ENCODE measurements at regions not wholly inside any gene's neighbourhood (a gene's known extent, or its start where the extent isn't known, plus 50 kb on each side); places are given as distances from the start of the nearest gene placed in this dataset.

DNA sequence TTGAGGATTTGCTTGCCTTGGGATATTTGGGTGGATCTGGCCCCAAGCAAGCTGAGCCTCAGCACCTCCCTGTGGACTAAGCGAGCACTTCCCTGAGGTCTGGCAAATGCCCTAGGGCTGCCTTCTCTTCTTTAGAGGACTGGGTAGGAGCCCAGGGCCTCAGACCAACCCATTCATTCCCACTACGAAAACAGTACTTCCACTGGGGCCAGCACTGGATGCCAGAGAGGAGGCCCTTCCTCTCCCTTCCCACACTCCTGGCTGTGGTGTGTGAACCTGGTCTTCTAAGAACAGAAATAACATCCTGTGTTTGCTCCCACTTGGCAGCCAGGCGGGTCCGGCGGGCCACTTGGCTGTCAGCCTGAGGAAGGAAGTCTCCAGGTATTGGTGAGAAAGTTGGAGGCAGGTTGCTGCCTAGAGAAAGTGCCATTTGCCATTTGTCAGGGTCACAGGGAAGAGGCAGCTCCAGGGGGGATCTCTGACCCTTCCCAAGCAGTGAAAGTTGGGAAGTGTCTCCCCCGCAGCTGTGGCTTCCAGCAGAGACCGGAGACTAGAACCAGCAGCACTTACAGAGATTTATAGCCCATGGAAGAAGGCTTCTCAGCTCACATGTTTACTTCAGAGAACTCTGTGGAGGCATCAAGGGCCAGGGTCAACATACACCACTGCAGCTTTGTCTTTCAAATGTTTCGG, 323.5 kb downstream of the SIPA1L2 start:
- Mint-ChIP-seq H3K4me3 (no peak overlapping the region), H3K27me3 (ENCODE audit: insufficient read depth) (peaks cover 5% of the 10 kb centered on the region), H3K36me3 (ENCODE audit: low read depth) (no peaks in the 10 kb centered on the region), H3K27ac (peak overlapping the region; percentile 14), H3K4me1 (peaks cover 53% of the 10 kb centered on the region), H3K9me3 (no peaks in the 10 kb centered on the region)
- Histone ChIP-seq H3K27ac (ENCODE audit: low read depth, low read length) (no peak overlapping the region), H3K9ac (ENCODE audit: extremely low read depth, low read length, poor library complexity, severe bottlenecking) (no peak overlapping the region), H3K27me3 (ENCODE audit: control insufficient read depth, insufficient read depth, low read length, poor library complexity, severe bottlenecking) (no peaks in the 10 kb centered on the region), H3K4me3 (ENCODE audit: low read length) (no peak overlapping the region), H3K9me3 (ENCODE audit: control insufficient read depth, low read length) (no peaks in the 10 kb centered on the region), H3K4me1 (ENCODE audit: control insufficient read depth, insufficient read depth, low read length) (peaks cover 5% of the 10 kb centered on the region), H3K36me3 (ENCODE audit: control insufficient read depth, insufficient read depth, low read length) (no peaks in the 10 kb centered on the region)
- TF ChIP-seq, protein P1, sequence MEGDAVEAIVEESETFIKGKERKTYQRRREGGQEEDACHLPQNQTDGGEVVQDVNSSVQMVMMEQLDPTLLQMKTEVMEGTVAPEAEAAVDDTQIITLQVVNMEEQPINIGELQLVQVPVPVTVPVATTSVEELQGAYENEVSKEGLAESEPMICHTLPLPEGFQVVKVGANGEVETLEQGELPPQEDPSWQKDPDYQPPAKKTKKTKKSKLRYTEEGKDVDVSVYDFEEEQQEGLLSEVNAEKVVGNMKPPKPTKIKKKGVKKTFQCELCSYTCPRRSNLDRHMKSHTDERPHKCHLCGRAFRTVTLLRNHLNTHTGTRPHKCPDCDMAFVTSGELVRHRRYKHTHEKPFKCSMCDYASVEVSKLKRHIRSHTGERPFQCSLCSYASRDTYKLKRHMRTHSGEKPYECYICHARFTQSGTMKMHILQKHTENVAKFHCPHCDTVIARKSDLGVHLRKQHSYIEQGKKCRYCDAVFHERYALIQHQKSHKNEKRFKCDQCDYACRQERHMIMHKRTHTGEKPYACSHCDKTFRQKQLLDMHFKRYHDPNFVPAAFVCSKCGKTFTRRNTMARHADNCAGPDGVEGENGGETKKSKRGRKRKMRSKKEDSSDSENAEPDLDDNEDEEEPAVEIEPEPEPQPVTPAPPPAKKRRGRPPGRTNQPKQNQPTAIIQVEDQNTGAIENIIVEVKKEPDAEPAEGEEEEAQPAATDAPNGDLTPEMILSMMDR (conservative IDR thresholded peaks at IDR 0.05): peak; percentile 79
- 83 to 86% methylated on average over 4 to 8 of the region's 8 CpGs for WGBS, 2 experiments (ENCODE audit: insufficient coverage in 1 of 2, insufficient read length in 1 of 2)
- DNase-seq: peak; percentile 85

DNA sequence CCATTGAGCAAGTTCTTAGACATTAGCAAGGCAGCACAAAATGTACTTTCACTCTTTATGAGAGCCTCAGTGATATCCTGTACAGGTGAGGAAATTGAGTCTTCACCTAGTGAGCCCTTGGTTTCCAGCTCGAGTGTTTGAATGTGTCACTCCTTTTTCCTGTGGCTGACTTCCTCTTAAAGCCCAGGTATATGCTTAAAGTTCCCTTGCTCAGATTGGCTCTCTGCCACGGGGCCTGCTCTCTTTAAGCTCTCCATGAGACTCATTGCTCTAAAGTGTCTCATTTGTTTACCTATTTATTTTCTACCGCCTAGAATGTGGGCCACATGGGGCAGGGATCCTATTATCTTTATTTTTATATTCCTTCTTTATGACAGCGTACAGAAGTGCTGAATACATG, 324.9 kb downstream of the SIPA1L2 start:
- Histone ChIP-seq H3K9me3 (ENCODE audit: control insufficient read depth, low read length) (no peaks in the 10 kb centered on the region), H3K27me3 (ENCODE audit: control insufficient read depth, insufficient read depth, low read length, poor library complexity, severe bottlenecking) (no peaks in the 10 kb centered on the region), H3K4me3 (ENCODE audit: low read length) (no peak overlapping the region), H3K27ac (ENCODE audit: low read depth, low read length) (no peak overlapping the region), H3K9ac (ENCODE audit: extremely low read depth, low read length, poor library complexity, severe bottlenecking) (no peak overlapping the region), H3K36me3 (ENCODE audit: control insufficient read depth, insufficient read depth, low read length) (no peaks in the 10 kb centered on the region), H3K4me1 (ENCODE audit: control insufficient read depth, insufficient read depth, low read length) (peaks cover 5% of the 10 kb centered on the region)
- DNase-seq: no peak
- H3K4me3 Mint-ChIP-seq: no peak overlapping the region
- TF ChIP-seq, protein P1 (conservative IDR thresholded peaks at IDR 0.05): no peak
- H3K36me3 Mint-ChIP-seq (ENCODE audit: low read depth): no peaks in the 10 kb centered on the region
- H3K27ac Mint-ChIP-seq: no peak overlapping the region
- WGBS, 2 experiments (ENCODE audit: insufficient coverage in 1 of 2, insufficient read length in 1 of 2): 92 to 93% methylated on average over 2 to 4 of the region's 4 CpGs
- H3K9me3 Mint-ChIP-seq: no peaks in the 10 kb centered on the region
- H3K27me3 Mint-ChIP-seq (ENCODE audit: insufficient read depth): peaks cover 5% of the 10 kb centered on the region
- peaks cover 48% of the 10 kb centered on the region for H3K4me1 Mint-ChIP-seq

DNA sequence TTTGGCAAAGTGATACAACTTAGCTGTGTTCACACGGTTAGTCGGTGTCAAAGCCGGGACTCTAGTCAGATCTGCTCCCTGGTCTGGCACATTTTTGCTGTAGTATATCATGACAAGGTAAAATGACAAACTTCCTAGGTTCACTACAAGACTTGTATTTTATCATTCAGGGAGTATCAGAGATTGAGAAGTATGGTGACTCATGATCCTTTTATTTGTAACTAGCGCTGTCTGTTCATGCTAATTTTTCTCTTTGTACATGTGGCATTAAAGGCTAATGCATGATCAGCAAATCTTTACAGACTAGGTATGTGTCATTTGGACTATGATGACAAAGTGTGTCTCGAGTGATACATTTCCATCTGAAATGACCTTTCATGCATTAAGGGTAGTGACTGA, 326.7 kb downstream of the SIPA1L2 start:
- H3K9me3 Mint-ChIP-seq: no peaks in the 10 kb centered on the region
- peaks cover 39% of the 10 kb centered on the region for H3K4me1 Mint-ChIP-seq
- no peaks in the 10 kb centered on the region for H3K36me3 Mint-ChIP-seq (ENCODE audit: low read depth)
- TF ChIP-seq, protein P1 (conservative IDR thresholded peaks at IDR 0.05): no peak
- no peaks in the 10 kb centered on the region for H3K27me3 ChIP-seq (ENCODE audit: control insufficient read depth, insufficient read depth, low read length, poor library complexity, severe bottlenecking)
- H3K36me3 ChIP-seq (ENCODE audit: control insufficient read depth, insufficient read depth, low read length): no peaks in the 10 kb centered on the region
- no peak overlapping the region for H3K27ac Mint-ChIP-seq
- no peak overlapping the region for H3K4me3 ChIP-seq (ENCODE audit: low read length)
- DNase-seq: no peak
- no peaks in the 10 kb centered on the region for H3K9me3 ChIP-seq (ENCODE audit: control insufficient read depth, low read length)
- peaks cover 5% of the 10 kb centered on the region for H3K27me3 Mint-ChIP-seq (ENCODE audit: insufficient read depth)
- WGBS, 2 experiments (ENCODE audit: insufficient coverage in 1 of 2, insufficient read length in 1 of 2): 88 to 95% methylated on average over 5 of the region's 5 CpGs
- no peak overlapping the region for H3K9ac ChIP-seq (ENCODE audit: extremely low read depth, low read length, poor library complexity, severe bottlenecking)
- no peak overlapping the region for H3K27ac ChIP-seq (ENCODE audit: low read depth, low read length)
- H3K4me1 ChIP-seq (ENCODE audit: control insufficient read depth, insufficient read depth, low read length): peaks cover 5% of the 10 kb centered on the region
- H3K4me3 Mint-ChIP-seq: no peak overlapping the region

All from endodermal cell (in vitro differentiated cells).